Stimulated activated CD4-positive, alpha-beta T cell treated with anti-CD3 and anti-CD28 coated beads, Interleukin-2, amount 100 ng/mL, for 24 hours (primary cell): ENCODE measurements at regions not wholly inside any gene's neighbourhood (a gene's known extent, or its start where the extent isn't known, plus 50 kb on each side); places are given as distances from the start of the nearest gene placed in this dataset.

Source experiments
- DNase-seq, 2 donors: peaks; one replicate each; pipeline ENCODE4 v3.0.0-alpha.2; 2020

DNA sequence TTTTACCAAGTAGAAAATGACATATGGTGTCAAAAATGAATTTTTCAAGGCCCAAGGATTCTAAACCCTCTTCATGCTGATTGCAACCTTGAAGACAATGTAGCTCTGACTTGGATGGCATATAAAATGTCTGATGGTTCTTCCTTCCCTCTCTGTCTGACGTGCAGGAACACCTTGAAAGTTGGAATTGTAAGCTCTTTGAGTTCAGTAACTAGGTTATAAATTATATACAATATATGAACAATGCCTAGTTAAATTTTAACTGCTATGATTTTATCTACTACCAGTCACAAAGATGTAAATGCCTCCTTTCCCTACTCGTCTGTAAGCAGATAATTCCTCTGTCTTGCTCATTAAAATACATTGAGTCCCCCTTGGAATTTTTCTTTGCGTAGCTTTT, 89.5 kb upstream of the TMEM17 start:
- DNase-seq = no peak

DNA sequence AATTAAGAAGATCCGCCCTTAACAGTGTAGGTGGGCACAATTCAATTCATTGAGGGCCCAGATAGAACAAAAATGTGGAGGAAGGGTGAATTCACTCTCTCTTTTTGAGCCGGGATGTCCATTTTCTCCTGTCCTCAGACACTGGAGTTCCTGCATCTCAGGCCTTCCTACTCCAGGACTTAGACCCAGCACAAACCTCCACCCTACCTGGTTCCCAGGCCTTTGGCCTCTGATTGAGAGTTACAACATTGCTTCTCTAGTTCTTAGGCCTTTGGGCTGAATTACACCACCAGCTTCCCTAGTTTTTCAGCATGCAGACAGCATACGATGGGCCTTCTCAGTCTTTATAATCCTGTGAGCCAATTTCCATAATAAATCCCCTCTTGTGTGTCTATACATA, 87.8 kb upstream of the TMEM17 start:
- DNase-seq = no peak

- no peak for DNase-seq
Measured at GRCh38 chr2:62591491-62591890, 85.5 kb upstream of the TMEM17 start.

DNA sequence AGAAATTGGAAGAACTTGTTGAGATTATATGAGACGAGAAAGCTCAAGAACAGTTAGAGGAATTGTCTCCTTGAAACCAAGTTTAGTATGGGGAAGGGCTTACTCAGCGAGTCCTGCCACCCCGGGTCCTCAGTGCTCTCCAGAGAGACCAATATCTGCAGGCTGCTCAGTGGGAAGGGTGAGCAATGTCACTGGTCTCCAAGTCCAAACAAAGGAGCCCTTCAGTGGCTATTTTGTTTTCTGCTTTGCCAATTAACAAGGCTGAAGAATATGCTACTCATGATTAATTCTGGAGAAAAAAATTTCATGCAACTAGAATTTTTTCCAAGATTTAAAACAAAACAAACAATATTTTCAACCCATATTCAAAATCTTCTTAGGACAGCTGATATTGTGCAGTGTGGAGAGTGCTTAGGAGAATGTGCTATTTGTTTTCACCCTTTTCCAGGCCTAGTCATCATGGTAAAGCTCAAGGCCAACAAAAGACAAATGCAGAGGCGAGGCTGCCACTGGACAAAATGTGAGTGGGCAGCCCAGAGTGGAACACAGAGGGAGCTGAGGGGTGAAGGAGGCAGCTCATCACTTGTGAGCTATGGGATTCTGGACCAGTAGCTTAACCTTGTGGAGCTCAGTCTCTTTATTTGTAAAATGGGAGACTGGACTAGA, 83.8 kb upstream of the TMEM17 start:
- DNase-seq = no peak

DNA sequence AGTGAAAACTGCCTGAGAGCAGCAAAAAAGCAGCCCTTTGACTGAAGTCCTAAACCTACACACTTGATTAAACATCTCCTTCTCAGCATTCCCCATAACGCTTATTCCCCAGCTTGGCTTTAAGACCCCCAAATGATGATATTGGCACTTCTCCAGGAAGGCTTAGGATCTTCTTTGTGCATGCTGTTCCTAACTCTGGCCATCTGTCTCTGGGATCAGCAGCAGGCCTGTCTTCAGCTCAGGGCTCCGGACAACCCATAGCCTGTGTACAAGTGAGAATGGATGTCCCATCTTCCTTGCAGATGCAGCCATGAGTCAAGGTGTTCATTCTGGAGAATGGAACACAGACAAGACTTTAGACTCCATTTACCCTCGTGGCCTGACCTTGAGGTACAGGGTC, 81.6 kb upstream of the TMEM17 start:
- no peak for DNase-seq

DNA sequence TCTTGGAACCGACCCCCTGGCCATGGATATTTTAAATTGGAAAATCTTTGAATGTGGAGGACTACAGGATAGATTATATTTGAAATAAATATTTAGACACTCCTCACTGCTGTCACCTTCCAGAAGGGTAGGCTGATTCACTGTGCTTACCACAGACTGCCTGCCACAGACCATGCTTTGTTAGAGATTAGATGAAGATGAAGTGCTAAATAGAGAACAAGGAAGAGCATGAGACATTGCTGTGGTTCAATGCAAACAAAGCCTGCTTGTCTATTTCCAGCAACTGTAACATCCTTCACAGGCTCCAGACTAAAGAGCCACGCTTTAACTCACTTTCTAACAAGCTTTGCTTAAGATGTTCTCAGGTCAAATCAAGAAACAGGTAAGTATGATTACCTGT, 81.0 kb upstream of the TMEM17 start:
- no peak for DNase-seq

DNA sequence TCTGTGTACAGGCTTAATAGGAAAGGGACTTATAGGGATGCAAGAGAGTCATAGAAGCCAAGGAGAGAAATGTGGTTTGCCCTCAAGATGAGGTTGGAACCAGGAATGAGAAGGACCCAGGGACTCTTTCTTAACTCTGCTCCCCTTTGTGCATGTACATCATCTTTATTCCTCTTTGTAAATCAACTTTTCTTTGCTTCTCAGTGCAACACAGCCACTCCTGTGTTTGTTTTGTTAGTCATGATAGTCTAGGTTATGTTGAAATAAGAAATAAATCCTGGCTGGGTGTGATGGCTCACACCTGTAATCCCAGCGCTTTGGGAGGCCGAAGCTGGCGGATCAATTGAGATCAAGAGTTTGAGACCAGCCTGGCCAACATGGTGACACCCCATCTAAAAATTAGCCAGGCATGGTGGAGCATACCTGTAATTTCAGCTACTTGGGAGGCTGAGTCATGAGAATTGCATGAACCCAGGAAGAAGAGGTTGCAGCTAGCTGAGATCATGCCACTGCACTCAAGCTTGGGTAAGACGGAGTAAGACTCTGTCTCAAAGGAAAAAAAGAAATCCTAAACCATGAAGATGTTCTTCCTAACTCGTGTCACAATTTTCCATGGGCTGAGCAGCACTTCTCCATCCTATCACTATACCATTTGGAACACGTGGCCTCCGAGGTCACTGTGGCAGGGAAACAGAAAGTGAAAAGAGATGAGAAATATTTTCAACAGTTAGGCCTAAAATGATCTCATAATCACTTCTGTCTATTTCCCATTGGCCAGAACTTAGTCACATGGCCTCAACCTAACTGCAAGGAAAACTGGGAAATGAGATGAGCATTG, 73.0 kb upstream of the TMEM17 start:
- DNase-seq = no peak

GRCh38 chr2:62577994-62578781, 72.2 kb upstream of the TMEM17 start:
- no peak for DNase-seq

DNA sequence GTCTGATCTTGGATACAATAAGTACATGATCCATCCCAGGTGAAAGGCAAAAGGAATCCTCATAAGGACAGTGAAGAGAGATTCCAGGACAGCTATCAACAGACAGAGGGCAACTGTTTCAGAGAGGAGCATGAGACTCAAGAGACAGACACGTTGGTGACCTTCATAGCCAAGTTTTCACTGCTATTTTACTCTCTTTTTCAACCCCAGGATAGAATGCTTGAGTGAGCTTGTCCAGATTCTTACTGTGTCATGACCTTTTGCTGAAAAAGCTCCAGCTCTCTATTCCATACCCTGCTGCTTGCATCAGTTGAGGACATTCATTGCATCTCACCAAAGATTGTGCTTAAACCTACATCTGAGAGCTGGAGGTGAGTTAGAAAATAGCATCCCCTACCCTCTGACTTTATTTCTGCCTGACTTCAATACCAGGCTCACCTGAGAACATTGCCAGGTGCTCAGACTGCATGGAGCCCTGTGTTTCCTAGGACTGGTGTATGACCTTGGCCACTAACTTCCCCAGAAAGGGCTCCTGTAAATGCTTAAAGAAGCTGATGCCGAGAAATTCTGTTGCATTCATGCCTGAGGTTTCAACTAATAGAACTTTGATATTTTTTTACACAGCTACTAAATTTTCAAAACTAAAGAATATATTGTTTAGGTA, 70.4 kb upstream of the TMEM17 start:
- DNase-seq = no peak

DNA sequence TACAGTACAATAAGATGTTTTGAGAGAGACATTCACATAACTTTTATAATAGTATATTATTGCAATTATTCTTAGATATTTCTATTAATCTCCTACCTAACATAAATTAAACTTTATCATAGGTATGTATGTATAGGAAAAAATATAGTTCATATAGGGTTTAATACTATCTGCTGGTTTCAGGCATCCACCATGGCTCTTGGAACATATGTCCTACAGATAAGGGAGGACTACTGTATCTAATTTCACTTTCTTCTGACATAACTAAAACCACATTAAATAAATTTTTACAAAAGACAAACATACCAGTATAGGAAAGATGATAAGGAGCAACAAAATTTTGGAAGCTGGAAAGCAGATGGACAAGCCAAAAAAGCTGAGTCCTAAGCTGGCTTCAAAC, 67.9 kb upstream of the TMEM17 start:
- no peak for DNase-seq

GRCh38 chr2:62573137-62573731, 67.2 kb upstream of the TMEM17 start:
- no peak for DNase-seq

DNA sequence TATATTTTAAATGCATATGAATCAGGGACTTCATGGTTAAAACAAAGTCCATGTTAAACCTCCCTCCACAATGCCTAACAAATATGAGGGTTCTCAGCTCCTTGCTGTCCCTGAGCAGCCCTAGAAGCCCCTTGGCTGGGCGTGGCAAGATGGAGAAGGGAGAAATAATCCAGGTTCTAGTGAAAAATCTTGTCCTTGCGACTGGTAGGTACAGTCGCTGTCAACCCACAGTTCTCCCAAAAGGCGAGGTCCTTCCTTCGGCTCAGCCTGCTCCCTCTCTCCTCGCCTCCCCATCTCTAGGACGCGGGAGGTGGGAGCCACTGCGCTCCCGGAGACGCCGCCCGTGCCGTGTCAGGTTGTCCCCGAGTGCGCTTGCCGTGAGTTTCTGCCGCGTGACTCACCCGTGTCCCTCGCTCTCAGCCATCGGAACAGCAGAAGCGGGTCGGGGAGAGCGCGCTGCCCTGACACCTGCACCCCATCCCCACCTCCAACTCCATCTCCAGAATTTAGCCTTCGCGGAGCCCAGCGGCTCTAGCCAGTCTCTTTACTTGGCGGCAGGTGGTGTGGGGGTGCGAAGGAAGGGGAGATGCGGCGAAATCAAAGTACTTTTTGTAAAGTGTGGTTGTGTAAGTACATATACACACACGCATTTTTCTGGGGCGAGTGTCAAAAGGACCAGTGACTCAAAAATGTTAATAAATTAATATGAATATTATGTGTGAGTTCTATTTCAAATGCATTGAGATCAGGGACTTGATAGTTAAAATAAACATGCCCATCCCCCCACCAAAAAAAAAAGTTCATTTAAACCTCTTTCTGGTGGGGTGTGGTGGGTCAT, 65.1 kb upstream of the TMEM17 start:
- peak in 1 of 2 donors; percentile 8 for DNase-seq

- DNase-seq = no peak
Measured at GRCh38 chr2:62569907-62570841, 64.2 kb upstream of the TMEM17 start.

GRCh38 chr2:62568983-62569837, 63.2 kb upstream of the TMEM17 start:
- no peak for DNase-seq

- no peak for DNase-seq
Measured at GRCh38 chr2:62568074-62568473, 62.1 kb upstream of the TMEM17 start.

DNA sequence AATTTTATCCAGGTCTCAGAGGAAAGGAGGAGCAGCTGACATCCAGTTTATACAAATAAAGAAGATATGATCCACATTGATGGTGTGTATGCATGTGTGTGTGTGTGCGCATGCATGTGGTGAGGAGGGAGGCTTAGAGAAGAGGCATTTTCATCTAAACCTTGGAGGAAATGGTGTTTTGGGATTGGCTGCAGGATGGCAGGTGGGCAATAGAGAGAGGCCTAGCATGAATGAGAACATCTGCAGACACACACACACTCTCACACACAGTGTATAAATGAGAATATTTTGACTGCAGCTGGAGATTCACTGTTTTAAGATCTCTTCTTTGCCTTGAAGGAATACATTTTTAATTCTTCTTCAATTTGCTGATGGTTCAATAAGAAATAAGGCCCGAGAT, 61.7 kb upstream of the TMEM17 start:
- DNase-seq = no peak

- no peak for DNase-seq
Measured at GRCh38 chr2:62566847-62567246, 60.9 kb upstream of the TMEM17 start.

DNA sequence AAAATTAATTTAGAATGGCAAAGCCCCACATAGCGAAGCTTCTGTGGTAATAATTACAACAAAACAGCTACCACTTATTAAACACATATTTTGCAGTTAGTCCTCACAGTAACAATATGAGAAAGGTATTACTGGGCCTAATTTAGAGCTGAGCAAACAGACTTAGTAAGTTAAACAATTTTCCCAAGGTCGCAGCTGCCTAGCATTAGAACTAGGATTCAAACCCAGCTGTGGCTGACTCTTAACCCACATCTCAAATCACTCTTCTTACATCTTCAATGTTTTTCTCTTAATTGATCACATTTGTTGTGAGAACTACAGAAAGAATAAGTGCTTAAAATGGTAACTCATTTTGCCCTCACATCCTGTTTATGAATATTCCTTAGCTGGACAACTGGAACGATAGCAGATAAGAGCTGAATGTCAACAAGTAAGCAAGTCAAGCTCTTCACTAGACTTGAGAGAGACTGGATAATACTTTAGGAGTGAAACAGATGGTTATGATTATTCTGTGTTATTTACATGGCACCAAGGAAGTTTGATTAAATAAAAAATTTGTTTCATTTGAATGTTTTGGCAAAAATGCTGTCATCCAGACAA, 59.4 kb upstream of the TMEM17 start:
- DNase-seq = no peak
